GM23338 (cell line): ENCODE measurements at regions not wholly inside any gene's neighbourhood (a gene's known extent, or its start where the extent isn't known, plus 50 kb on each side); places are given as distances from the start of the nearest gene placed in this dataset.

ENCODE experiments used
- ATAC-seq: fragments of 200-7000 bp; cut with Tn5 transposase; 3 replicates; pipeline ENCODE4 v1.9.1; 2020
- DNase-seq: peaks from one replicate; pipeline ENCODE4 v3.0.0-alpha.2; 2015; ENCODE audit warnings: low spot score
- H2AFZ ChIP-seq: fragments of 200-600 bp; sonication (generic); 2 replicates; pipeline ENCODE4 v1.8.0; 2016; ENCODE audit warnings: antibody characterized with exemption, mild to moderate bottlenecking, moderate library complexity
- H3F3A ChIP-seq: fragments of 200-600 bp; sonication (generic); replicated peaks from 2 replicates; pipeline ENCODE4 v1.8.0; 2017; ENCODE audit warnings: antibody characterized with exemption, mixed run types, low read depth
- H3K27ac ChIP-seq: fragments of 200-600 bp; sonication (generic); 2 replicates; pipeline ENCODE4 v1.6.1; 2016; ENCODE audit warnings: low read depth
- H3K27me3 ChIP-seq: fragments of 200-600 bp; sonication (generic); 2 replicates; pipeline ENCODE4 v1.8.0; 2016; ENCODE audit warnings: mild to moderate bottlenecking, mixed run types, moderate library complexity; ENCODE audit not compliant: insufficient read depth
- H3K36me3 ChIP-seq: fragments of 200-600 bp; sonication (generic); 2 replicates; pipeline ENCODE4 v1.8.0; 2016; ENCODE audit warnings: mild to moderate bottlenecking; ENCODE audit not compliant: insufficient read depth
- H3K4me1 ChIP-seq: fragments of 200-600 bp; sonication (generic); 2 replicates; pipeline ENCODE4 v1.8.0; 2016; ENCODE audit warnings: mild to moderate bottlenecking, moderate library complexity; ENCODE audit not compliant: insufficient read depth
- H3K4me2 ChIP-seq: fragments of 200-600 bp; sonication (generic); 2 replicates; pipeline ENCODE4 v1.7.1; 2017; ENCODE audit warnings: mixed run types
- H3K4me3 ChIP-seq: fragments of 200-600 bp; sonication (generic); 2 replicates; pipeline ENCODE4 v1.6.1; 2016; ENCODE audit warnings: mixed run types
- H3K79me2 ChIP-seq: fragments of 200-600 bp; sonication (generic); replicated peaks from 2 replicates; pipeline ENCODE4 v1.8.0; 2017; ENCODE audit warnings: mild to moderate bottlenecking; ENCODE audit not compliant: insufficient read depth
- H3K9me2 ChIP-seq: fragments of 200-600 bp; sonication (generic); 2 replicates; pipeline ENCODE4 v1.8.0; 2017; ENCODE audit not compliant: insufficient read depth
- H4K20me1 ChIP-seq: fragments of 200-600 bp; sonication (generic); replicated peaks from 2 replicates; pipeline ENCODE4 v1.8.0; 2017; ENCODE audit warnings: mild to moderate bottlenecking; ENCODE audit not compliant: insufficient read depth
- H3K27ac Mint-ChIP-seq: 2 replicates; pipeline ENCODE4 v1.8.0; 2020; ENCODE audit warnings: inconsistent platforms, mild to moderate bottlenecking, moderate library complexity, mixed read lengths
- H3K27me3 Mint-ChIP-seq: 3 replicates; pipeline ENCODE4 v1.8.0; 2022; ENCODE audit warnings: low read depth, mild to moderate bottlenecking, moderate library complexity, mixed read lengths, inconsistent platforms; ENCODE audit not compliant: insufficient read depth, poor library complexity
- H3K36me3 Mint-ChIP-seq: 3 replicates; pipeline ENCODE4 v1.8.0; 2021; ENCODE audit warnings: low read depth, mild to moderate bottlenecking, inconsistent platforms, moderate library complexity, mixed read lengths
- H3K4me1 Mint-ChIP-seq: 3 replicates; pipeline ENCODE4 v1.8.0; 2020; ENCODE audit warnings: mild to moderate bottlenecking, inconsistent platforms, mixed read lengths
- H3K4me3 Mint-ChIP-seq: 3 replicates; pipeline ENCODE4 v1.8.0; 2021; ENCODE audit warnings: moderate library complexity, mild to moderate bottlenecking, inconsistent platforms, mixed read lengths
- H3K9me3 Mint-ChIP-seq: 3 replicates; pipeline ENCODE4 v1.8.0; 2020; ENCODE audit warnings: moderate library complexity, mild to moderate bottlenecking, inconsistent platforms, mixed read lengths
- ETS1 ChIP-seq: IDR thresholded peaks from 2 replicates; pipeline ENCODE4 v1.6.1; 2016; ENCODE audit warnings: antibody characterized with exemption
- EZH2 ChIP-seq: fragments of 200-600 bp; sonication (generic); IDR thresholded peaks from one replicate; pipeline ENCODE4 v1.8.0; 2017; ENCODE audit warnings: antibody characterized with exemption, mild to moderate bottlenecking, low read depth; ENCODE audit not compliant: unreplicated experiment
- NANOG ChIP-seq: IDR thresholded peaks from 2 replicates; pipeline ENCODE4 v1.6.1; 2016; ENCODE audit warnings: antibody characterized with exemption, borderline replicate concordance
- REST ChIP-seq: IDR thresholded peaks from one replicate; pipeline ENCODE4 v1.6.1; 2018; ENCODE audit warnings: antibody characterized with exemption; ENCODE audit not compliant: unreplicated experiment
- STAT1 ChIP-seq: IDR thresholded peaks from one replicate; pipeline ENCODE4 v1.6.1; 2016; ENCODE audit warnings: antibody characterized with exemption; ENCODE audit not compliant: unreplicated experiment
- ZNF331 ChIP-seq: fragments of 250-450 bp; sonication (Bioruptor Pico); IDR thresholded peaks from 2 replicates; pipeline ENCODE4 v1.5.0; 2020; ENCODE audit warnings: low read depth, mild to moderate bottlenecking, moderate library complexity

GRCh38 chr14:49483268-49483667 is 102.9 kb downstream of the RPS29 start (continued):
- no peak for TF ChIP-seq STAT1
- TF ChIP-seq REST, result no peak
- TF ChIP-seq ETS1, result no peak

GRCh38 chr14:49480979-49481498 is 105.1 kb downstream of the RPS29 start:
- H2AFZ ChIP-seq, result no peak overlapping the region
- no peaks in the 10 kb centered on the region; the same call in 2 of the 3 replicates for H3K36me3 Mint-ChIP-seq
- no peaks in the 10 kb centered on the region for H4K20me1 ChIP-seq
- H3K4me2 ChIP-seq, result no peak overlapping the region
- H3K27ac ChIP-seq, result no peak overlapping the region
- no peaks in the 10 kb centered on the region for H3K36me3 ChIP-seq
- H3K4me3 ChIP-seq, result no peak overlapping the region
- no peak overlapping the region for H3K27ac Mint-ChIP-seq
- H3K79me2 ChIP-seq, result no peaks in the 10 kb centered on the region
- no peak overlapping the region for H3K4me3 Mint-ChIP-seq
- no peaks in the 10 kb centered on the region for H3K9me3 Mint-ChIP-seq
- H3K4me1 Mint-ChIP-seq, result peaks cover 11% of the 10 kb centered on the region
- DNase-seq (no peak), ATAC-seq (no peak)
- no peaks in the 10 kb centered on the region for H3K27me3 ChIP-seq
- no peaks in the 10 kb centered on the region for H3K27me3 Mint-ChIP-seq
- no peaks in the 10 kb centered on the region for H3K9me2 ChIP-seq
- H3F3A ChIP-seq, result no peaks in the 10 kb centered on the region
- TF ChIP-seq REST (no peak), STAT1 (no peak), NANOG (no peak), ZNF331 (CRISPR knock-in tag) (peak; percentile 64), EZH2 (no peak)
- H3K4me1 ChIP-seq, result peaks cover 6% of the 10 kb centered on the region; the same call in 1 of the 2 replicates
